ENCODE measurements at regions not wholly inside any gene's neighbourhood (a gene's known extent, or its start where the extent isn't known, plus 50 kb on each side); places are given as distances from the start of the nearest gene placed in this dataset.

DNA sequence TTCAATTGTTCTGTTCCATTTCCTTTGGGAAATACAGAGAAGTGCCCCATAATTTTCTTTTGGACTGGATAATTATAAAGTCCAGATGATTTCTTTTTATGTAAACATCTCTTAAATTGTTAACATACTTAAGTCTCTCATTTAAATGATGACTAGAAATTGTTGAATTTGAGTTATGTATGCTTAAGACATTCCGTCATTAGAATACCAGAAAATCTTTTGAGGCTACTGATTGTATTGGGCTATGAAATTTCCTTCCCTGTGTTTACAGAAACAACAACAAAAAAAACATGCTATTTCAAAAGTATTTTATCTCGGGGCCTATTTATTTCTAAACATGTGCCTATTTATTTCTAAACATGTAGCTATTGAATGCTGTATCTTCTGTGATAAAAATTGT, 125.4 kb downstream of the SH3BGRL2 start:
- Histone ChIP-seq H3K27me3 (ENCODE audit: control insufficient read depth in 4 of 4, insufficient read depth in 4 of 4, low read length in 3 of 4) (no peaks in the 10 kb centered on the region), H3K36me3 (ENCODE audit: control insufficient read depth in 4 of 4, insufficient read depth in 3 of 4, low read depth in 1 of 4, low read length in 3 of 4) (no peaks in the 10 kb centered on the region), H3K27ac (ENCODE audit: low read depth in 1 of 2, low read length in 2 of 2) (no peak overlapping the region), H3K9me3 (ENCODE audit: control insufficient read depth in 4 of 4, low read length in 3 of 4) (no peaks in the 10 kb centered on the region), H3K4me3 (ENCODE audit: low read depth in 1 of 3, low read length in 3 of 3) (no peak overlapping the region), H3K4me1 (ENCODE audit: control insufficient read depth in 4 of 4, insufficient read depth in 4 of 4, low read length in 3 of 4) (no peaks in the 10 kb centered on the region), H3K9ac (ENCODE audit: low read depth in 1 of 2, low read length in 2 of 2) (no peak overlapping the region)
- TF ChIP-seq NR2F2 (IDR thresholded peaks at IDR 0.05) (no peak), HNF4G (IDR thresholded peaks at IDR 0.05) (no peak), SP1 (IDR thresholded peaks at IDR 0.05) (no peak), FOXA2 (IDR thresholded peaks at IDR 0.05) (no peak), RXRA (IDR thresholded peaks at IDR 0.05) (no peak), TAF1 (conservative IDR thresholded peaks at IDR 0.05) (no peak), RAD21 (IDR thresholded peaks at IDR 0.05) (no peak)
- TF ChIP-seq, protein P1, sequence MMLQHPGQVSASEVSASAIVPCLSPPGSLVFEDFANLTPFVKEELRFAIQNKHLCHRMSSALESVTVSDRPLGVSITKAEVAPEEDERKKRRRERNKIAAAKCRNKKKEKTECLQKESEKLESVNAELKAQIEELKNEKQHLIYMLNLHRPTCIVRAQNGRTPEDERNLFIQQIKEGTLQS (IDR thresholded peaks at IDR 0.05): no peak
- TF ChIP-seq, protein P2, sequence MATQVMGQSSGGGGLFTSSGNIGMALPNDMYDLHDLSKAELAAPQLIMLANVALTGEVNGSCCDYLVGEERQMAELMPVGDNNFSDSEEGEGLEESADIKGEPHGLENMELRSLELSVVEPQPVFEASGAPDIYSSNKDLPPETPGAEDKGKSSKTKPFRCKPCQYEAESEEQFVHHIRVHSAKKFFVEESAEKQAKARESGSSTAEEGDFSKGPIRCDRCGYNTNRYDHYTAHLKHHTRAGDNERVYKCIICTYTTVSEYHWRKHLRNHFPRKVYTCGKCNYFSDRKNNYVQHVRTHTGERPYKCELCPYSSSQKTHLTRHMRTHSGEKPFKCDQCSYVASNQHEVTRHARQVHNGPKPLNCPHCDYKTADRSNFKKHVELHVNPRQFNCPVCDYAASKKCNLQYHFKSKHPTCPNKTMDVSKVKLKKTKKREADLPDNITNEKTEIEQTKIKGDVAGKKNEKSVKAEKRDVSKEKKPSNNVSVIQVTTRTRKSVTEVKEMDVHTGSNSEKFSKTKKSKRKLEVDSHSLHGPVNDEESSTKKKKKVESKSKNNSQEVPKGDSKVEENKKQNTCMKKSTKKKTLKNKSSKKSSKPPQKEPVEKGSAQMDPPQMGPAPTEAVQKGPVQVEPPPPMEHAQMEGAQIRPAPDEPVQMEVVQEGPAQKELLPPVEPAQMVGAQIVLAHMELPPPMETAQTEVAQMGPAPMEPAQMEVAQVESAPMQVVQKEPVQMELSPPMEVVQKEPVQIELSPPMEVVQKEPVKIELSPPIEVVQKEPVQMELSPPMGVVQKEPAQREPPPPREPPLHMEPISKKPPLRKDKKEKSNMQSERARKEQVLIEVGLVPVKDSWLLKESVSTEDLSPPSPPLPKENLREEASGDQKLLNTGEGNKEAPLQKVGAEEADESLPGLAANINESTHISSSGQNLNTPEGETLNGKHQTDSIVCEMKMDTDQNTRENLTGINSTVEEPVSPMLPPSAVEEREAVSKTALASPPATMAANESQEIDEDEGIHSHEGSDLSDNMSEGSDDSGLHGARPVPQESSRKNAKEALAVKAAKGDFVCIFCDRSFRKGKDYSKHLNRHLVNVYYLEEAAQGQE (IDR thresholded peaks at IDR 0.05): no peak
- TF ChIP-seq, protein P3, sequence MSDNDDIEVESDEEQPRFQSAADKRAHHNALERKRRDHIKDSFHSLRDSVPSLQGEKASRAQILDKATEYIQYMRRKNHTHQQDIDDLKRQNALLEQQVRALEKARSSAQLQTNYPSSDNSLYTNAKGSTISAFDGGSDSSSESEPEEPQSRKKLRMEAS (IDR thresholded peaks at IDR 0.05): no peak
- TF ChIP-seq, protein P4, sequence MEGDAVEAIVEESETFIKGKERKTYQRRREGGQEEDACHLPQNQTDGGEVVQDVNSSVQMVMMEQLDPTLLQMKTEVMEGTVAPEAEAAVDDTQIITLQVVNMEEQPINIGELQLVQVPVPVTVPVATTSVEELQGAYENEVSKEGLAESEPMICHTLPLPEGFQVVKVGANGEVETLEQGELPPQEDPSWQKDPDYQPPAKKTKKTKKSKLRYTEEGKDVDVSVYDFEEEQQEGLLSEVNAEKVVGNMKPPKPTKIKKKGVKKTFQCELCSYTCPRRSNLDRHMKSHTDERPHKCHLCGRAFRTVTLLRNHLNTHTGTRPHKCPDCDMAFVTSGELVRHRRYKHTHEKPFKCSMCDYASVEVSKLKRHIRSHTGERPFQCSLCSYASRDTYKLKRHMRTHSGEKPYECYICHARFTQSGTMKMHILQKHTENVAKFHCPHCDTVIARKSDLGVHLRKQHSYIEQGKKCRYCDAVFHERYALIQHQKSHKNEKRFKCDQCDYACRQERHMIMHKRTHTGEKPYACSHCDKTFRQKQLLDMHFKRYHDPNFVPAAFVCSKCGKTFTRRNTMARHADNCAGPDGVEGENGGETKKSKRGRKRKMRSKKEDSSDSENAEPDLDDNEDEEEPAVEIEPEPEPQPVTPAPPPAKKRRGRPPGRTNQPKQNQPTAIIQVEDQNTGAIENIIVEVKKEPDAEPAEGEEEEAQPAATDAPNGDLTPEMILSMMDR (IDR thresholded peaks at IDR 0.05; ENCODE audit: low read depth, low read length, missing input control): no peak
- WGBS: 70% methylated on average over 2 of the region's 2 CpGs
- no peak for DNase-seq (ENCODE audit: low spot score)

DNA sequence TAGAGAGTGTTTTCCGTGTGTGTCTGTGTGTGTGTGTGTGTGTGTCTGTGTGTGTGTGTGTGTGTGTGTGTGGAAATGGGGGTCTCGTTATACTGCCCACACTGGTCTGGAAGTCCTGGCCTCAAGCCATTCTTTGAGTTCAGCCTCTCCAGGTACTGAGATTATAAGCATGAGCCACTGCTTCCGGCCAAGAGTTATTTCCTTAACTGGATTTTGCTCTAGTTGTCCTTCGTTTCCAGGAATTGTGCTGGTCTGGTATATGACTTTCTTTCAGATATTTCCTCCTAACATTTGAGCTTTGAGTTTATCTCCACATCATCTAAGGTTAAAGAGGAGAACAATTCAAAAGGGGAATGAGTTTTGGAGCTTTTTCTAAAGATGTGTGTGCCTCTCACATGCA, 124.8 kb downstream of the SH3BGRL2 start:
- no peak overlapping the region for H3K4me3 ChIP-seq (ENCODE audit: low read depth in 1 of 3, low read length in 3 of 3)
- no peak overlapping the region for H3K9ac ChIP-seq (ENCODE audit: low read depth in 1 of 2, low read length in 2 of 2)
- H3K36me3 ChIP-seq (ENCODE audit: control insufficient read depth in 4 of 4, insufficient read depth in 3 of 4, low read depth in 1 of 4, low read length in 3 of 4): no peaks in the 10 kb centered on the region
- no peak overlapping the region for H3K27ac ChIP-seq (ENCODE audit: low read depth in 1 of 2, low read length in 2 of 2)
- H3K4me1 ChIP-seq (ENCODE audit: control insufficient read depth in 4 of 4, insufficient read depth in 4 of 4, low read length in 3 of 4): no peaks in the 10 kb centered on the region
- WGBS: 65% methylated on average over 4 of the region's 4 CpGs
- H3K27me3 ChIP-seq (ENCODE audit: control insufficient read depth in 4 of 4, insufficient read depth in 4 of 4, low read length in 3 of 4): no peaks in the 10 kb centered on the region
- no peak for TF ChIP-seq RAD21 (IDR thresholded peaks at IDR 0.05)
- no peaks in the 10 kb centered on the region for H3K9me3 ChIP-seq (ENCODE audit: control insufficient read depth in 4 of 4, low read length in 3 of 4)
- DNase-seq (ENCODE audit: low spot score): no peak
